ENCODE measurements at regions not wholly inside any gene's neighbourhood (a gene's known extent, or its start where the extent isn't known, plus 50 kb on each side); places are given as distances from the start of the nearest gene placed in this dataset.
A peak's percentile ranks its signal among the peaks of the same experiment; 100 is the strongest.

GRCh38 chr2:207300817-207301216 is 135.1 kb upstream of the KLF7 start:
- TF ChIP-seq REST (IDR thresholded peaks at IDR 0.05; ENCODE audit: low read depth) = no peak
- no peak for TF ChIP-seq TCF12 (IDR thresholded peaks at IDR 0.05; ENCODE audit: low read depth)
- no peak for TF ChIP-seq FOXM1 (IDR thresholded peaks at IDR 0.05; ENCODE audit: borderline replicate concordance, low read depth)
- no peak for TF ChIP-seq EGR1 (IDR thresholded peaks at IDR 0.05)
- TF ChIP-seq USF1 (IDR thresholded peaks at IDR 0.05) = no peak
- TF ChIP-seq TEAD4 (IDR thresholded peaks at IDR 0.05) = no peak

GRCh38 chr2:207304761-207305160 is 139.0 kb upstream of the KLF7 start:
- TF ChIP-seq USF1 (IDR thresholded peaks at IDR 0.05) = no peak
- no peak for TF ChIP-seq EP300 (IDR thresholded peaks at IDR 0.05; ENCODE audit: borderline replicate concordance)
- no peak for TF ChIP-seq TAF1 (IDR thresholded peaks at IDR 0.05; ENCODE audit: low read depth)
- TF ChIP-seq FOXM1 (IDR thresholded peaks at IDR 0.05; ENCODE audit: borderline replicate concordance, low read depth) = no peak
- no peak for TF ChIP-seq MAX (IDR thresholded peaks at IDR 0.05)
- no peak for TF ChIP-seq EGR1 (IDR thresholded peaks at IDR 0.05)
- no peak for TF ChIP-seq TEAD4 (IDR thresholded peaks at IDR 0.05)
- no peak for TF ChIP-seq TCF12 (IDR thresholded peaks at IDR 0.05; ENCODE audit: low read depth)
- TF ChIP-seq REST (IDR thresholded peaks at IDR 0.05; ENCODE audit: low read depth) = no peak
- TF ChIP-seq ZBTB7A (IDR thresholded peaks at IDR 0.05; ENCODE audit: low read depth) = no peak
- TF ChIP-seq YY1 (IDR thresholded peaks at IDR 0.05; ENCODE audit: low read depth) = no peak
- TF ChIP-seq NFIC (IDR thresholded peaks at IDR 0.05) = no peak
- no peak for TF ChIP-seq RAD21 (IDR thresholded peaks at IDR 0.05; ENCODE audit: low read depth)

- TF ChIP-seq REST (IDR thresholded peaks at IDR 0.05; ENCODE audit: low read depth) = peak; percentile 56
- TF ChIP-seq FOXM1 (IDR thresholded peaks at IDR 0.05; ENCODE audit: borderline replicate concordance, low read depth) = no peak
Observed at GRCh38 chr2:207308519-207309224, 142.9 kb upstream of the KLF7 start.

GRCh38 chr2:207311316-207312005 is 145.7 kb upstream of the KLF7 start:
- no peak for TF ChIP-seq REST (IDR thresholded peaks at IDR 0.05; ENCODE audit: low read depth)
- TF ChIP-seq USF1 (IDR thresholded peaks at IDR 0.05) = no peak
- TF ChIP-seq EGR1 (IDR thresholded peaks at IDR 0.05) = no peak
- TF ChIP-seq YY1 (IDR thresholded peaks at IDR 0.05; ENCODE audit: low read depth) = no peak
- no peak for TF ChIP-seq TAF1 (IDR thresholded peaks at IDR 0.05; ENCODE audit: low read depth)
- no peak for TF ChIP-seq CREB1 (IDR thresholded peaks at IDR 0.05; ENCODE audit: low read depth)
- TF ChIP-seq TEAD4 (IDR thresholded peaks at IDR 0.05) = no peak
- TF ChIP-seq MAX (IDR thresholded peaks at IDR 0.05) = no peak
- TF ChIP-seq RAD21 (IDR thresholded peaks at IDR 0.05; ENCODE audit: low read depth) = no peak
- TF ChIP-seq EP300 (IDR thresholded peaks at IDR 0.05; ENCODE audit: borderline replicate concordance) = no peak
- no peak for TF ChIP-seq ZBTB7A (IDR thresholded peaks at IDR 0.05; ENCODE audit: low read depth)

Measured in Ishikawa (cell line).